RWPE2 (cell line): ENCODE measurements at regions not wholly inside any gene's neighbourhood (a gene's known extent, or its start where the extent isn't known, plus 50 kb on each side); places are given as distances from the start of the nearest gene placed in this dataset.

Experiments
- ATAC-seq: fragments of 200-7000 bp; cut with Tn5 transposase; 3 replicates; pipeline ENCODE4 v1.9.1; 2021; ENCODE audit warnings: low read depth
- DNase-seq: peaks from one replicate; pipeline ENCODE4 v3.0.0-alpha.2; 2020; ENCODE audit warnings: low spot score
- H3K27ac ChIP-seq: fragments of 450-650 bp; 2 replicates; pipeline ENCODE4 v1.5.1; 2017; ENCODE audit warnings: mild to moderate bottlenecking; ENCODE audit not compliant: poor library complexity, severe bottlenecking
- H3K27me3 ChIP-seq: fragments of 250-450 bp; sonication (Bioruptor Pico); 2 replicates; pipeline ENCODE4 v1.5.1; 2021; ENCODE audit warnings: mild to moderate bottlenecking, moderate library complexity; ENCODE audit not compliant: insufficient read depth, poor library complexity, severe bottlenecking
- H3K36me3 ChIP-seq: fragments of 250-450 bp; sonication (Bioruptor Pico); 2 replicates; pipeline ENCODE4 v1.5.1; 2020; ENCODE audit warnings: low read depth, mild to moderate bottlenecking, moderate library complexity
- H3K4me1 ChIP-seq: fragments of 250-450 bp; sonication (Bioruptor Pico); 2 replicates; pipeline ENCODE4 v1.5.1; 2021; ENCODE audit warnings: mild to moderate bottlenecking, moderate library complexity; ENCODE audit not compliant: insufficient read depth, poor library complexity, severe bottlenecking
- H3K4me3 ChIP-seq: fragments of 250-450 bp; sonication (Bioruptor Pico); 2 replicates; pipeline ENCODE4 v1.5.1; 2021; ENCODE audit warnings: mild to moderate bottlenecking, moderate library complexity; ENCODE audit not compliant: severe bottlenecking
- H3K9me3 ChIP-seq: fragments of 250-450 bp; sonication (Bioruptor Pico); 2 replicates; pipeline ENCODE4 v1.5.1; 2021; ENCODE audit warnings: mild to moderate bottlenecking, moderate library complexity; ENCODE audit not compliant: severe bottlenecking
- TF ChIP-seq, protein P1 (sequence below): fragments of 450-650 bp; IDR thresholded peaks from one replicate; pipeline ENCODE4 v1.5.1; 2017; ENCODE audit warnings: mild to moderate bottlenecking, moderate library complexity; ENCODE audit not compliant: poor library complexity, severe bottlenecking

DNA sequence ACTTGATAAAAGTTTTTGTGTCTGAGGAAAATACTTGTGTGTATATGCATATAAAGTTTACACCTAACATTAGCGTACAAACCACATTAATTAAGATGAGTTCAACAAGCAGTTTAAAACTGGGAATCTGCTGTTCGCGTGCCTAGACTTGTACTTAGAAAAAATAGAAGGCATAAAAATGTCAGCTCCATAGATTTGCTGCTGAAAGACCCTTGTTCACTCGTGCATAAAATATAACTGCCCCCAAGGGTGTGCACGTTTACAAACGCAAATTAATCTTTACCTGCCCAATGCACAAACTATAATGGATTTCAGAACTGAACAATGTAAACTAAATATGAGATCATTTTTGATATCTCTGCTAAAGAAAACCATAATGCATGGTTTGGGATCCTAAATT, 392.3 kb upstream of the ADGRL2 start:
- ATAC-seq = no peak
- H3K4me1 ChIP-seq = no peaks in the 10 kb centered on the region
- no peaks in the 10 kb centered on the region for H3K27me3 ChIP-seq

DNA sequence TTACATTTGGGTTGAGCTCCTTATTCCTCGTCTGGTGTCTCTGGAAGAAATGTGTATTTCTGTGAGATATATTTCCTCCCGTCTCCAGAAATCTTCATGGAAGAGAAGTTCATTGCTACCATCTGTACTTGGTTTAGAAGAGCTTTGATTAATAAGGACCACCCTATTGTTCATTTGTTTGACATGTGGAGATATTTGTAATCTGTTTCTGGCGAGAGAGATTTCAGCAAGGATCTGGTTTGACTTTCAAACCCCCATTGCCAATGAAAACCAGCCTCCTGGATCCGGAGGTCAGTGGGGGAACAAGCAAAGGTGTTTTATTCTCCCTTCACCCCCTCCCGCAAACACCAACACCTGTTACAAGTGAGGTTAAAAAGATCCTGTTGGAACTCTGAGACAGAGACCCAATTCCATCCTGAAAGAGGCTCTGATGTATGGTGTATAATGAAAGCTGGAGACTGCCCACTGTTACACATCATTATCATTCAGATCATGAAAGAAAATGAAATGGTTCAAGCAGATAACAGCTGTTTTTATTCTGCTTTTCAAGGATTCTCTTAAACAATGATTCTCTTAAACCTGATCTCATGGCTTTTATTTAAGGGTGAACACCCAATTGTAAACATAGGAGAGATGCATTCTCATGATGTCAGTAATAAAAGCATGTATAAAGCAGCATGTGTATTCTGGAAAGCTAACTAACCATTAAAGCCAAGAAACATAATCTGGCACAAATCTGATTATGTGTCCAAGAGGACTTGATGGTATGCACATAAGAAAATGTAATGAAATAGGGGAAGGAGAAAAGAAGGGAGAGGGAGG, 393.5 kb upstream of the ADGRL2 start:
- H3K4me3 ChIP-seq = no peak overlapping the region
- TF ChIP-seq, protein P1, sequence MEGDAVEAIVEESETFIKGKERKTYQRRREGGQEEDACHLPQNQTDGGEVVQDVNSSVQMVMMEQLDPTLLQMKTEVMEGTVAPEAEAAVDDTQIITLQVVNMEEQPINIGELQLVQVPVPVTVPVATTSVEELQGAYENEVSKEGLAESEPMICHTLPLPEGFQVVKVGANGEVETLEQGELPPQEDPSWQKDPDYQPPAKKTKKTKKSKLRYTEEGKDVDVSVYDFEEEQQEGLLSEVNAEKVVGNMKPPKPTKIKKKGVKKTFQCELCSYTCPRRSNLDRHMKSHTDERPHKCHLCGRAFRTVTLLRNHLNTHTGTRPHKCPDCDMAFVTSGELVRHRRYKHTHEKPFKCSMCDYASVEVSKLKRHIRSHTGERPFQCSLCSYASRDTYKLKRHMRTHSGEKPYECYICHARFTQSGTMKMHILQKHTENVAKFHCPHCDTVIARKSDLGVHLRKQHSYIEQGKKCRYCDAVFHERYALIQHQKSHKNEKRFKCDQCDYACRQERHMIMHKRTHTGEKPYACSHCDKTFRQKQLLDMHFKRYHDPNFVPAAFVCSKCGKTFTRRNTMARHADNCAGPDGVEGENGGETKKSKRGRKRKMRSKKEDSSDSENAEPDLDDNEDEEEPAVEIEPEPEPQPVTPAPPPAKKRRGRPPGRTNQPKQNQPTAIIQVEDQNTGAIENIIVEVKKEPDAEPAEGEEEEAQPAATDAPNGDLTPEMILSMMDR = no peak
- no peak for DNase-seq
- no peak for ATAC-seq
- no peak overlapping the region for H3K27ac ChIP-seq
- H3K4me1 ChIP-seq = no peaks in the 10 kb centered on the region
- H3K9me3 ChIP-seq = no peaks in the 10 kb centered on the region
- H3K27me3 ChIP-seq = no peaks in the 10 kb centered on the region
- no peaks in the 10 kb centered on the region for H3K36me3 ChIP-seq

More for the DNA sequence above, 392.3 kb upstream of the ADGRL2 start:
- no peaks in the 10 kb centered on the region for H3K9me3 ChIP-seq
- no peaks in the 10 kb centered on the region for H3K36me3 ChIP-seq
- DNase-seq = no peak
- no peak overlapping the region for H3K4me3 ChIP-seq
- TF ChIP-seq, protein P1 = no peak
- no peak overlapping the region for H3K27ac ChIP-seq

DNA sequence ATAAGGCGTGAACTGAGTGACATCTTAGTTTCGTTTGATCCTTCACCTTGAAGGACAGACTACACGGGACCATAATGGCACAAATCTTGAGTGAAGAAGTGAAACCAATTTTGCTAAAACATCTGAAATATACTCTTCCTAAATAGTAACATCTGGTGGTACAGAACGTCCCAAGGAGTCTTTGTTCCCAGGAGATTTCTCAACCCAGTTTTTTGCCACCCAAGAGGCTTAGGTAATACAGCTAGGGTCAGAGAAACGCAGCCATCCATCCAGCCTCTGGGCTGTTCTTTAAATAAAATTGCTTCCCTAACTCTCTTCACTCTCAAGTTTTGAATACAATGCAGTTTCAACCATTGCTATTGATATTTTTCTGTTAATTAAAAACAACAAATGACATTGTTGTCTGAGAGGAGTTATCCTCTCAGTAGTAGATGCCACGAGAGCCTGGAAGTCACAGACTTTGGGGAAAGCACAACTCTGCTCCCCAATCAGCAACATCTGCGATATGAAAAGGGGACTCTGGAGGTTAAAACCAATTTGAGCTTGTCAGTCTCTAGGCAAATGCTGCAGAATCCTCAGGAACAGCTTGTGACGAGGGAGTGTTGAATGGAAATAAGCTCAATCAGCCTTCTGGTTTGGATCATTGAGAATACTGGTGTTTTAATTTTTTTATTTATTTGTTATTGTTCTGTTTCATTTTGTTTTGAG, 394.3 kb upstream of the ADGRL2 start:
- TF ChIP-seq, protein P1 = no peak
- no peak overlapping the region for H3K4me3 ChIP-seq

DNA sequence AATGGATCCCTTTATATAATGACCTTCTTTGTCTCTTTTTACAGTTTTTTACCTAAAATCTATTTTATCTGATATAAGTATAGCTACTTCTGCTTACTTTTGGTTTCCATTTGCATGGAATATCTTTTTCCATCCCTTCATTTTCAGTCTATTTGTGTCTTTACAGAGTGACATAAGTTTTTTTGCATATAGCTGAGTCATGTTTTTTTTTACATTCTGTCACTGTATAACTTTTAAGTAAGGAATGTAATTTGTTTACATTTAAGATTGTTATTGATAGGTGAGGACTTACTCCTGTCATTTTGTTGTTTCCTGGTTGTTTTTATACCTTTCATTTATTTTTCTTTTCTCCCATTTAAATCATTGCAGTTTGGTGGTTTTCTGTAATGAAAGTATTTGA, 402.7 kb upstream of the ADGRL2 start:
- TF ChIP-seq, protein P1 = no peak
- Histone ChIP-seq H3K36me3 (no peaks in the 10 kb centered on the region), H3K9me3 (no peaks in the 10 kb centered on the region), H3K27me3 (no peaks in the 10 kb centered on the region), H3K27ac (no peak overlapping the region), H3K4me1 (no peaks in the 10 kb centered on the region), H3K4me3 (no peak overlapping the region)
- no peak for ATAC-seq
- no peak for DNase-seq

More for the DNA sequence above, 394.3 kb upstream of the ADGRL2 start:
- DNase-seq (no peak), ATAC-seq (no peak)
- H3K27me3 ChIP-seq = no peaks in the 10 kb centered on the region
- no peaks in the 10 kb centered on the region for H3K36me3 ChIP-seq
- no peak overlapping the region for H3K27ac ChIP-seq
- no peaks in the 10 kb centered on the region for H3K9me3 ChIP-seq
- H3K4me1 ChIP-seq = no peaks in the 10 kb centered on the region
